HL-60/S4 treated with retinoic acid at 250 ng/mL for 4 days and 3 days (cell line): ENCODE measurements at regions not wholly inside any gene's neighbourhood (a gene's known extent, or its start where the extent isn't known, plus 50 kb on each side); places are given as distances from the start of the nearest gene placed in this dataset.

Experiments
- in situ Hi-C: fragments of 300-500 bp; cut with MboI; formaldehyde crosslinking; loops from 2 replicates; pipeline ENCODE4 v1.7.0; 2022; ENCODE audit warnings: low sequenced_read_pairs

GRCh38 chr20:61045876-61046585 is 206.0 kb upstream of the CDH4 start:
- in situ Hi-C loops: no loop called here

GRCh38 chr20:61046721-61047351 is 205.2 kb upstream of the CDH4 start:
- in situ Hi-C loops: no loop called here

- in situ Hi-C loops: no loop called here
Observed at GRCh38 chr20:61047515-61047914, 204.5 kb upstream of the CDH4 start.

DNA sequence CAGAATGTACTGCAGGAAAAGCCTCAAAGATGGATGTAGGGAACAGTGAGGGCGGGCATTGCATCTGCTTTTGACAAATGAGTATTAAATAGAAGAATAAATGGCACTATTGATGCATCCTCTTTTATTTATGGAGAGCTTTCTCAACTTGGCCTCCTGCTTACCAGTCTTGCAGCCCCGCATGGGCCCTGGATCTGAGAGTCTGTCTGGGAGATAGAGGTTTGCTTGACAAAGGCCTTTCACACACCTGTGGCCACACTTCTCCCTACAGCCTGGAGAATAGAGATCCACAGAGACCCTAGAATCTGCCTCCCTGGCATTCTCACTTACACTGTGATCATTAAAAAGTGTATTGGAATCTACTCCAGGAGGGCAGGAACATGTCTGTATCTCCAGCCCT is 203.8 kb upstream of the CDH4 start:
- in situ Hi-C loops: no loop called here

DNA sequence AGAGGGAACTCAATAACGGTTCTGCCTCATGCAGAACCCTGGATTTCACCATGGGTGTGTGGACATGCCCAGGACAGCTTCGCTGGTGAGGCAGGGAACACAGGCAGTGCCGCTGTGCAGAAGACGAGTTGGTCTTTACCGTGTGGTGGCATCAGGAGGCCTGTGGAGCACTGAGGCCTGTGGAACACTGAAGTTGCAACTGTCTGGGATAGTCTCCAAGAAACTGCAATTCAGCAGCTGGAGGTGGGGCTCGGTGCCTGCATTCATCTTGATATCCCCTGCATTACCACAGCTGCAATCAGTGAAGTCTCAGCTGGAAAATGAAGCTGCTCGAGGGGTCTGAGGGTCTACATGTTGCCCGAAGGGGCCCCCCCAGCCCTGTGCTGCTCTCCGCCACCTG is 202.4 kb upstream of the CDH4 start:
- in situ Hi-C loops: no loop called here

GRCh38 chr20:61050336-61050890 is 201.6 kb upstream of the CDH4 start:
- in situ Hi-C loops: no loop called here

GRCh38 chr20:61052195-61052750 is 199.8 kb upstream of the CDH4 start:
- in situ Hi-C loops: no loop called here

- in situ Hi-C loops: no loop called here
Observed at GRCh38 chr20:61052776-61053442, 199.2 kb upstream of the CDH4 start.

DNA sequence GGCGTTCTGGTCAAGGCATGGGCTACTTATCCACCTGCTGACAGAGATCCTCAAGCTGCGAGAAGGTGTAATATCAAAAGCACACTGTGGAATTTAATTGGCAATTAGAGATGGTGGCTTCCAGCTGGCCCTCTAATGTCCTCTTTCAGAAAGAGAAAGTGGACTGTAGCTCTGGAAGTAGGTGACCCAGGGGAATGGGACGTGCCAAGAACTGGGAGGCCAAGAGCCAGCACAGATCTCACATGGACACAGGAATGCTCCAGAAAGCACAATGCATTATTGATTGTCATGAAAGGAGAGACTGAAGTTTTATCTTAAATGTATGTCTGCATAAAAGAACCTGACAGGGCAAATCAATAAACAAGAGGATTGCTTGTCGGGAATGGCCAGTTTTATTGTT is 198.6 kb upstream of the CDH4 start:
- in situ Hi-C loops: no loop called here

- in situ Hi-C loops: no loop called here
Observed at GRCh38 chr20:61053889-61054288, 198.2 kb upstream of the CDH4 start.

GRCh38 chr20:61054411-61054810 is 197.7 kb upstream of the CDH4 start:
- in situ Hi-C loops: no loop called here

GRCh38 chr20:61055180-61056010 is 196.7 kb upstream of the CDH4 start:
- in situ Hi-C loops: no loop called here

DNA sequence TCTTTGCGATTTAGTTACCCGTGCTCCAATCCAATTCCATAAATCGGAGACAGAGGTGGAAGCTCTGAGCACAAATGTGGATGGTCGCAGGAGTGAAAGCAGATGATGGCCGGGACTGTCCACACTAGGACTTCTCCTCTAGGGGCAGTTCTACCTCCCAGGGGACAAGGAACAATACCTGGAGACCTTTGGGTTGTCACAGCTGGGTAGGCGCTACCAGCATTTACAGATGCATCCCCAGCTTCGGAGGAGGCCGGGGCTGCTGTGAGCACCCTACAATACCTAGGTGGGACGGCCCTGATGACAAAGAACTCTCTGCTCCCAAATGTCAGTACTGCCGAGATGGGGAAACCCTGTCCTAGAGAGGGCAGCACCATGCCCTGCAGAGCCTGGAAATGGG is 195.9 kb upstream of the CDH4 start:
- in situ Hi-C loops: no loop called here

- in situ Hi-C loops: no loop called here
Observed at GRCh38 chr20:61056627-61057442, 195.2 kb upstream of the CDH4 start.

GRCh38 chr20:61057443-61058121 is 194.5 kb upstream of the CDH4 start:
- in situ Hi-C loops: no loop called here

- in situ Hi-C loops: no loop called here
Observed at GRCh38 chr20:61061981-61062380, 190.1 kb upstream of the CDH4 start.

DNA sequence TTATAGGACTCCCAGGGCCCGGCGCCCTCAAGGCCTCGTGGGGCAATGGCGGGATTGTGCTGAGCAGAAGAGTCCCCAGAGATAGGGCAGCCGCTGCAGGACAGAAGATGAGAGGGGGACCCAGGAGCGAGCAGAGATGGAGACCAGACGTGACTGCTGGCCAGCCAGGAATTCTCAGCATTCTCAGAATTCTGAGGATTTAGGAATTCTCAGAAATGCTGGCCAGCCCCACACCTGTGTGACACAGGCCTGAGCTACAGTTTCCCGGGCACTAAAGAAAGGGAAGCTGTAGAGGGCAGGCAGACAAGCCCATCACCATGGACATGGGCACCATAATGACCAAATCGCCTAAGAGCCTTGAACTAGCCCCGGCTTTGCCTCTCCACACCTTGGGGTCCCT is 186.2 kb upstream of the CDH4 start:
- in situ Hi-C loops: no loop called here

GRCh38 chr20:61066526-61066925 is 185.5 kb upstream of the CDH4 start:
- in situ Hi-C loops: no loop called here

GRCh38 chr20:61067221-61067620 is 184.8 kb upstream of the CDH4 start:
- in situ Hi-C loops: no loop called here
